Liver (tissue), 8 donors: ENCODE measurements at regions not wholly inside any gene's neighbourhood (a gene's known extent, or its start where the extent isn't known, plus 50 kb on each side); places are given as distances from the start of the nearest gene placed in this dataset.
"Not testable (repeated sequence)": the region's sequence is repeated elsewhere in the genome, so short reads cannot be mapped to it uniquely, and the experiment has no call there.

Experiments used
- DNase-seq: peaks from one replicate; pipeline ENCODE4 v3.0.0-alpha.2; 2017; ENCODE audit warnings: low spot score
- H3K27ac ChIP-seq, 2 donors: one replicate each; pipeline ENCODE4 v1.7.0; 2013; ENCODE audit warnings: inconsistent platforms in 2 of 2, low read length in 2 of 2, control low read depth in 1 of 2, low read depth in 1 of 2, mild to moderate bottlenecking in 1 of 2
- H3K27me3 ChIP-seq, 4 donors: one replicate each; pipeline versions ENCODE4 v1.6.1 to v1.7.0; 2013; ENCODE audit warnings: low read length in 3 of 4, inconsistent platforms in 1 of 4, mild to moderate bottlenecking in 1 of 4, moderate library complexity in 1 of 4; ENCODE audit not compliant: control insufficient read depth in 4 of 4, insufficient read depth in 4 of 4
- H3K36me3 ChIP-seq, 4 donors: one replicate each; pipeline versions ENCODE4 v1.6.1 to v1.7.0; 2013; ENCODE audit warnings: low read length in 3 of 4, mild to moderate bottlenecking in 3 of 4, low read depth in 1 of 4, moderate library complexity in 1 of 4; ENCODE audit not compliant: control insufficient read depth in 4 of 4, insufficient read depth in 3 of 4
- H3K4me1 ChIP-seq, 4 donors: one replicate each; pipeline versions ENCODE4 v1.6.1 to v1.7.0; 2013; ENCODE audit warnings: low read length in 3 of 4, mild to moderate bottlenecking in 3 of 4, moderate library complexity in 1 of 4; ENCODE audit not compliant: control insufficient read depth in 4 of 4, insufficient read depth in 4 of 4
- H3K4me3 ChIP-seq, 3 donors: one replicate each; pipeline versions ENCODE4 v1.6.1 to v1.7.0; 2013; ENCODE audit warnings: low read length in 3 of 3, control low read depth in 1 of 3, low read depth in 1 of 3, mild to moderate bottlenecking in 1 of 3
- H3K9ac ChIP-seq, 2 donors: one replicate each; pipeline ENCODE4 v1.7.0; 2013; ENCODE audit warnings: low read length in 2 of 2, mild to moderate bottlenecking in 2 of 2, moderate library complexity in 2 of 2, control low read depth in 1 of 2, low read depth in 1 of 2
- H3K9me3 ChIP-seq, 4 donors: one replicate each; pipeline versions ENCODE4 v1.6.1 to v1.7.0; 2013; ENCODE audit warnings: low read length in 3 of 4; ENCODE audit not compliant: control insufficient read depth in 4 of 4
- ATF3 ChIP-seq: IDR thresholded peaks from 2 replicates; pipeline ENCODE4 v1.6.1; 2016; ENCODE audit warnings: antibody characterized with exemption
- CTCF ChIP-seq: fragments of 150-350 bp; IDR thresholded peaks from 2 replicates; pipeline ENCODE4 v1.5.1; 2017; ENCODE audit warnings: improper control_type of control experiment, low read depth, low read length; ENCODE audit not compliant: missing input control
- EGR1 ChIP-seq, 2 donors: IDR thresholded peaks; 2 replicates each; pipeline ENCODE4 v1.6.1; 2016 to 2018; ENCODE audit warnings: antibody characterized with exemption in 2 of 2, low read depth in 2 of 2
- FOXA1 ChIP-seq: IDR thresholded peaks from 2 replicates; pipeline ENCODE4 v1.6.1; 2016; ENCODE audit warnings: antibody characterized with exemption
- FOXA2 ChIP-seq: IDR thresholded peaks from 2 replicates; pipeline ENCODE4 v1.6.1; 2016; ENCODE audit warnings: antibody characterized with exemption
- GABPA ChIP-seq, 2 donors: IDR thresholded peaks in 1 of 2; conservative IDR thresholded peaks in 1 of 2; 2 replicates each; pipeline ENCODE4 v1.6.1; 2016; ENCODE audit warnings: antibody characterized with exemption in 2 of 2, mild to moderate bottlenecking in 1 of 2, moderate library complexity in 1 of 2
- HNF4A ChIP-seq, 2 donors: conservative IDR thresholded peaks; 2 replicates each; pipeline ENCODE4 v1.6.1; 2016; ENCODE audit warnings: antibody characterized with exemption in 2 of 2, mild to moderate bottlenecking in 2 of 2
- HNF4G ChIP-seq: IDR thresholded peaks from 2 replicates; pipeline ENCODE4 v1.6.1; 2016; ENCODE audit warnings: antibody characterized with exemption
- JUND ChIP-seq, 2 donors: IDR thresholded peaks; 2 replicates each; pipeline ENCODE4 v1.6.1; 2016; ENCODE audit warnings: antibody characterized with exemption in 2 of 2
- MAX ChIP-seq: IDR thresholded peaks from 2 replicates; pipeline ENCODE4 v1.6.1; 2016; ENCODE audit warnings: antibody characterized with exemption
- NR2F2 ChIP-seq: IDR thresholded peaks from 2 replicates; pipeline ENCODE4 v1.6.1; 2016; ENCODE audit warnings: antibody characterized with exemption
- RAD21 ChIP-seq, 2 donors: IDR thresholded peaks; 2 replicates each; pipeline ENCODE4 v1.6.1; 2016; ENCODE audit warnings: antibody characterized with exemption in 2 of 2, mild to moderate bottlenecking in 2 of 2
- REST ChIP-seq: IDR thresholded peaks from 2 replicates; pipeline ENCODE4 v1.6.1; 2016; ENCODE audit warnings: antibody characterized with exemption, mild to moderate bottlenecking
- RXRA ChIP-seq, 2 donors: IDR thresholded peaks; 2 replicates each; pipeline ENCODE4 v1.6.1; 2017 to 2018; ENCODE audit warnings: antibody characterized with exemption in 2 of 2, mild to moderate bottlenecking in 1 of 2
- SP1 ChIP-seq: IDR thresholded peaks from 2 replicates; pipeline ENCODE4 v1.6.1; 2018; ENCODE audit warnings: antibody characterized with exemption, mild to moderate bottlenecking
- TAF1 ChIP-seq: conservative IDR thresholded peaks from 2 replicates; pipeline ENCODE4 v1.6.1; 2016; ENCODE audit warnings: antibody characterized with exemption, mild to moderate bottlenecking
- YY1 ChIP-seq: IDR thresholded peaks from 2 replicates; pipeline ENCODE4 v1.6.1; 2016; ENCODE audit warnings: antibody characterized with exemption, mild to moderate bottlenecking
- WGBS: extraction: QIAGEN DNeasy Blood & Tissue Kit; methylation state at CpG from one replicate; pipeline ENCODE4 v1.1.7; 2013; 5-methylcytosine and 5-hydroxymethylcytosine counted together
- TF ChIP-seq, protein P1 (sequence below): IDR thresholded peaks from 2 replicates; pipeline ENCODE4 v1.6.1; 2016; ENCODE audit warnings: antibody characterized with exemption
- donor health status: healthy.
- donor health status: healthy.
- donor health status: healthy.
- donor health status: healthy.
- donor health status: healthy.

DNA sequence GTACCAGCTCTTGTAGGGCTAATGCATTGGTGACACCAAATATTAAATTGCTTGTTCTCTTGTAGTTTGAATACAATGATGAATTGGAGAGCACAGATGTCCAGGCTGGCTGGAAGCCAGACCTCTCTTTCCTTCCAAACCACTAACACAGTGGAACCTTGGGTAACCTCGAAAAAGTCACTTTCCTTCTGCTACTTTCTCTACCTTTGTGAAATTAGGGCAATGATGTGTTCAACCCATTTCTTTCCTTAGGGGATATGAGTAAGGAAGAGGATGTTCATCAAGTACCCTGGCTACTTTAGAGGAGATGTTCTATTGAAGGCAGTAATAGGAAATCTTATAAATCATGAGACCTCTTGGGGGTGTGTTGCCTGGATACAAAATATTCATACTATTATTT, 55.7 kb downstream of the XCL2 start (continued):
- TF ChIP-seq REST (no peak), HNF4G (no peak), FOXA2 (no peak), RXRA (IDR thresholded peaks at IDR 0.05) (no peak), MAX (no peak), EGR1 (IDR thresholded peaks at IDR 0.05; ENCODE audit: low read depth in 2 of 2) (no peak), JUND (IDR thresholded peaks at IDR 0.05) (no peak), RAD21 (IDR thresholded peaks at IDR 0.05) (no peak), NR2F2 (no peak)

DNA sequence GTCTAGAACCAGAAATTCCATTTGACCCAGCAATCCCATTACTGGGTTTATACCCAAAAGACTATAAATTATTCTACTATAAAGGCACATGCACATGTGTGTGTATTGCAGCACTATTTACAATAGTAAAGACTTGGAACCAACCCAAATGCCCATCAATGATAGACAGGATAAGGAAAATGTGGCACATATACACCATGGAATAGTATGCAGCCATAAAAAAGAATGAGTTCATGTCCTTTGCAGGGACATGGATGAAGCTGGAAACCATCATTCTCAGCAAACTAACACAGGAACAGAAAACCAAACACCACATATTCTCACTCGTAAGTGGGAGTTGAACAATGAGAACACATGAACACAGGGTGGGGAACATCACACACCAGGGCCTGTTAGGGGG, 57.0 kb downstream of the XCL2 start:
- not testable (repeated sequence) for H3K9ac ChIP-seq, H3K9me3 ChIP-seq, H3K27me3 ChIP-seq, H3K4me1 ChIP-seq, DNase-seq, H3K4me3 ChIP-seq, H3K27ac ChIP-seq, H3K36me3 ChIP-seq
- 94% methylated on average over 1 of the region's 1 CpG for WGBS

- DNase-seq = no peak
- Histone ChIP-seq H3K9me3 (no peaks in the 10 kb centered on the region), H3K36me3 (peaks cover 0 to 4% (median 1%) of the 10 kb centered on the region in 4 donors), H3K27me3 (no peaks in the 10 kb centered on the region), H3K4me1 (no peaks in the 10 kb centered on the region), H3K27ac (no peak overlapping the region), H3K4me3 (no peak overlapping the region), H3K9ac (no peak overlapping the region)
- 61% methylated on average over 5 of the region's 5 CpGs for WGBS
- TF ChIP-seq SP1 (no peak), FOXA2 (no peak), NR2F2 (no peak), GABPA (IDR thresholded peaks at IDR 0.05 in 1 of 2, conservative IDR thresholded peaks at IDR 0.05 in 1 of 2) (no peak), HNF4G (no peak), YY1 (no peak), JUND (IDR thresholded peaks at IDR 0.05) (no peak), EGR1 (IDR thresholded peaks at IDR 0.05; ENCODE audit: low read depth in 2 of 2) (no peak), ATF3 (no peak), MAX (no peak), HNF4A (conservative IDR thresholded peaks at IDR 0.05) (no peak), TAF1 (no peak), CTCF (no peak), REST (no peak), FOXA1 (no peak), RAD21 (IDR thresholded peaks at IDR 0.05) (no peak), RXRA (IDR thresholded peaks at IDR 0.05) (no peak)
- TF ChIP-seq, protein P1, sequence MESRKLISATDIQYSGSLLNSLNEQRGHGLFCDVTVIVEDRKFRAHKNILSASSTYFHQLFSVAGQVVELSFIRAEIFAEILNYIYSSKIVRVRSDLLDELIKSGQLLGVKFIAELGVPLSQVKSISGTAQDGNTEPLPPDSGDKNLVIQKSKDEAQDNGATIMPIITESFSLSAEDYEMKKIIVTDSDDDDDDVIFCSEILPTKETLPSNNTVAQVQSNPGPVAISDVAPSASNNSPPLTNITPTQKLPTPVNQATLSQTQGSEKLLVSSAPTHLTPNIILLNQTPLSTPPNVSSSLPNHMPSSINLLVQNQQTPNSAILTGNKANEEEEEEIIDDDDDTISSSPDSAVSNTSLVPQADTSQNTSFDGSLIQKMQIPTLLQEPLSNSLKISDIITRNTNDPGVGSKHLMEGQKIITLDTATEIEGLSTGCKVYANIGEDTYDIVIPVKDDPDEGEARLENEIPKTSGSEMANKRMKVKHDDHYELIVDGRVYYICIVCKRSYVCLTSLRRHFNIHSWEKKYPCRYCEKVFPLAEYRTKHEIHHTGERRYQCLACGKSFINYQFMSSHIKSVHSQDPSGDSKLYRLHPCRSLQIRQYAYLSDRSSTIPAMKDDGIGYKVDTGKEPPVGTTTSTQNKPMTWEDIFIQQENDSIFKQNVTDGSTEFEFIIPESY = no peak
Observed at GRCh38 chr1:168485048-168485447, 58.7 kb downstream of the XCL2 start.
